Natural killer cell (primary cell): ENCODE measurements at regions not wholly inside any gene's neighbourhood (a gene's known extent, or its start where the extent isn't known, plus 50 kb on each side); places are given as distances from the start of the nearest gene placed in this dataset.

Experiments used
- ATAC-seq, 3 donors: fragments of 150-1000 bp in 2 of 3; fragments of 200-7000 bp in 1 of 3; cut with Tn5 transposase; 1 replicate in 1 of 3; 2 replicates in 2 of 3; pipeline ENCODE4 v1.10.0; 2021; ENCODE audit warnings: mild to moderate bottlenecking in 2 of 3, moderate library complexity in 2 of 3
- DNase-seq, 2 donors: peaks; one replicate each; pipeline versions ENCODE4 v3.0.0 to v3.0.0-alpha.2; 2013 to 2021; ENCODE audit warnings: mixed read lengths in 1 of 2
- H3K27ac ChIP-seq: one replicate; pipeline ENCODE4 v1.5.1; 2013; ENCODE audit warnings: mild to moderate bottlenecking, low read length
- H3K27me3 ChIP-seq: one replicate; pipeline ENCODE4 v1.6.1; 2013; ENCODE audit warnings: low read length; ENCODE audit not compliant: control insufficient read depth, insufficient read depth
- H3K36me3 ChIP-seq: one replicate; pipeline ENCODE4 v1.6.1; 2013; ENCODE audit warnings: low read length; ENCODE audit not compliant: control insufficient read depth, insufficient read depth
- H3K4me1 ChIP-seq: one replicate; pipeline ENCODE4 v1.6.1; 2013; ENCODE audit warnings: low read length; ENCODE audit not compliant: control insufficient read depth, insufficient read depth
- H3K4me3 ChIP-seq: one replicate; pipeline ENCODE4 v1.5.1; 2013; ENCODE audit warnings: low read length
- H3K9me3 ChIP-seq: one replicate; pipeline ENCODE4 v1.6.1; 2013; ENCODE audit warnings: low read length; ENCODE audit not compliant: control insufficient read depth, insufficient read depth
- H3K27ac Mint-ChIP-seq, 2 donors: one replicate each; pipeline ENCODE4 v1.8.0; 2022; ENCODE audit warnings: mild to moderate bottlenecking in 2 of 2, mixed read lengths in 2 of 2, moderate library complexity in 1 of 2
- H3K27me3 Mint-ChIP-seq, 2 donors: one replicate each; pipeline ENCODE4 v1.8.0; 2022; ENCODE audit warnings: low read depth in 2 of 2, mixed read lengths in 2 of 2
- H3K36me3 Mint-ChIP-seq: one replicate; pipeline ENCODE4 v1.8.0; 2022; ENCODE audit warnings: mixed read lengths
- H3K4me1 Mint-ChIP-seq, 2 donors: one replicate each; pipeline ENCODE4 v1.8.0; 2022; ENCODE audit warnings: mixed read lengths in 2 of 2
- H3K4me3 Mint-ChIP-seq: one replicate; pipeline ENCODE4 v1.8.0; 2022; ENCODE audit warnings: mild to moderate bottlenecking, moderate library complexity, mixed read lengths
- H3K9me3 Mint-ChIP-seq, 2 donors: one replicate each; pipeline ENCODE4 v1.8.0; 2022; ENCODE audit warnings: mixed read lengths in 2 of 2
- CTCF ChIP-seq: fragments of 200-600 bp; IDR thresholded peaks from one replicate; pipeline ENCODE4 v1.8.0; 2022; ENCODE audit warnings: antibody characterized with exemption
- WGBS: methylation state at CpG from one replicate; pipeline ENCODE4 v1.1.7; 2013; ENCODE audit warnings: missing lambda C conversion rate; ENCODE audit not compliant: insufficient coverage; 5-methylcytosine and 5-hydroxymethylcytosine counted together
- intact Hi-C: fragments of 100-400 bp; cut with micrococcal nuclease; formaldehyde crosslinking; loops from one replicate; pipeline ENCODE4 v1.14.2; 2022

GRCh38 chr22:27340047-27340446 lies 461.5 kb downstream of the MN1 start:
- no peak overlapping the region for H3K27ac Mint-ChIP-seq
- no peaks in the 10 kb centered on the region for H3K4me1 Mint-ChIP-seq
- ATAC-seq (peak in 1 of 3 donors; percentile 14), DNase-seq (no peak)
- no peaks in the 10 kb centered on the region for H3K9me3 ChIP-seq
- H3K27ac ChIP-seq = no peak overlapping the region
- no peak for TF ChIP-seq CTCF
- no peaks in the 10 kb centered on the region for H3K4me1 ChIP-seq
- WGBS = 84% methylated on average over 2 of the region's 2 CpGs
- H3K4me3 Mint-ChIP-seq = no peak overlapping the region
- H3K36me3 ChIP-seq = no peaks in the 10 kb centered on the region
- H3K36me3 Mint-ChIP-seq = no peaks in the 10 kb centered on the region
- intact Hi-C loops = no loop called here
- no peak overlapping the region for H3K4me3 ChIP-seq
- H3K27me3 Mint-ChIP-seq = peaks cover 4 to 26% of the 10 kb centered on the region in 2 donors
- no peaks in the 10 kb centered on the region for H3K9me3 Mint-ChIP-seq
- peaks cover 2% of the 10 kb centered on the region for H3K27me3 ChIP-seq

GRCh38 chr22:27344546-27344945 lies 457.0 kb downstream of the MN1 start:
- H3K4me1 ChIP-seq = no peaks in the 10 kb centered on the region
- no peak for ATAC-seq
- Mint-ChIP-seq H3K36me3 (no peaks in the 10 kb centered on the region), H3K27me3 (peaks cover 7 to 43% of the 10 kb centered on the region in 2 donors), H3K4me3 (no peak overlapping the region), H3K9me3 (no peaks in the 10 kb centered on the region), H3K27ac (no peak overlapping the region), H3K4me1 (no peaks in the 10 kb centered on the region)
- WGBS = 100% methylated on average over 1 of the region's 1 CpG
- no peak for TF ChIP-seq CTCF
- H3K27me3 ChIP-seq = peaks cover 2% of the 10 kb centered on the region
- no peak overlapping the region for H3K4me3 ChIP-seq
- DNase-seq = no peak
- no peaks in the 10 kb centered on the region for H3K36me3 ChIP-seq
- intact Hi-C loops = no loop called here
- no peaks in the 10 kb centered on the region for H3K9me3 ChIP-seq
- no peak overlapping the region for H3K27ac ChIP-seq

GRCh38 chr22:27345691-27346090 lies 455.9 kb downstream of the MN1 start:
- no peaks in the 10 kb centered on the region for H3K4me1 Mint-ChIP-seq
- H3K4me3 ChIP-seq = no peak overlapping the region
- 96% methylated on average over 7 of the region's 7 CpGs for WGBS
- no peak overlapping the region for H3K27ac Mint-ChIP-seq
- H3K4me1 ChIP-seq = no peaks in the 10 kb centered on the region
- peaks cover 7 to 42% of the 10 kb centered on the region in 2 donors for H3K27me3 Mint-ChIP-seq
- H3K36me3 Mint-ChIP-seq = no peaks in the 10 kb centered on the region
- TF ChIP-seq CTCF = no peak
- no peak overlapping the region for H3K4me3 Mint-ChIP-seq
- no peak overlapping the region for H3K27ac ChIP-seq
- peaks cover 3% of the 10 kb centered on the region for H3K27me3 ChIP-seq
- no peaks in the 10 kb centered on the region for H3K9me3 Mint-ChIP-seq
- ATAC-seq = no peak
- no peak for DNase-seq
- H3K9me3 ChIP-seq = no peaks in the 10 kb centered on the region
- intact Hi-C loops = no loop called here
- no peaks in the 10 kb centered on the region for H3K36me3 ChIP-seq

GRCh38 chr22:27347951-27348350 lies 453.6 kb downstream of the MN1 start:
- Histone ChIP-seq H3K27ac (no peak overlapping the region), H3K4me3 (no peak overlapping the region), H3K36me3 (no peaks in the 10 kb centered on the region), H3K4me1 (no peaks in the 10 kb centered on the region), H3K27me3 (peaks cover 2% of the 10 kb centered on the region), H3K9me3 (no peaks in the 10 kb centered on the region)
- Mint-ChIP-seq H3K4me3 (no peak overlapping the region), H3K4me1 (no peaks in the 10 kb centered on the region), H3K36me3 (no peaks in the 10 kb centered on the region), H3K9me3 (no peaks in the 10 kb centered on the region), H3K27me3 (peaks cover 12 to 47% of the 10 kb centered on the region in 2 donors), H3K27ac (no peak overlapping the region)
- DNase-seq (no peak), ATAC-seq (no peak)
- intact Hi-C loops = no loop called here
- 76% methylated on average over 3 of the region's 5 CpGs for WGBS
- TF ChIP-seq CTCF = no peak
